Fibroblast of the aortic adventitia (primary cell): ENCODE measurements at regions not wholly inside any gene's neighbourhood (a gene's known extent, or its start where the extent isn't known, plus 50 kb on each side); places are given as distances from the start of the nearest gene placed in this dataset.

ENCODE experiments used
- DNase-seq: peaks from one replicate; pipeline ENCODE4 v3.0.0-alpha.2; 2010; ENCODE audit warnings: low read depth
- H3K4me3 ChIP-seq: 2 replicates; pipeline ENCODE4 v1.5.1; 2011; ENCODE audit warnings: low read depth, mild to moderate bottlenecking, control low read depth, low read length, moderate library complexity
- CTCF ChIP-seq: IDR thresholded peaks from 2 replicates; pipeline ENCODE4 v1.5.1; 2011; ENCODE audit warnings: mild to moderate bottlenecking, low read length, control low read depth, inconsistent platforms; ENCODE audit not compliant: insufficient read depth

DNA sequence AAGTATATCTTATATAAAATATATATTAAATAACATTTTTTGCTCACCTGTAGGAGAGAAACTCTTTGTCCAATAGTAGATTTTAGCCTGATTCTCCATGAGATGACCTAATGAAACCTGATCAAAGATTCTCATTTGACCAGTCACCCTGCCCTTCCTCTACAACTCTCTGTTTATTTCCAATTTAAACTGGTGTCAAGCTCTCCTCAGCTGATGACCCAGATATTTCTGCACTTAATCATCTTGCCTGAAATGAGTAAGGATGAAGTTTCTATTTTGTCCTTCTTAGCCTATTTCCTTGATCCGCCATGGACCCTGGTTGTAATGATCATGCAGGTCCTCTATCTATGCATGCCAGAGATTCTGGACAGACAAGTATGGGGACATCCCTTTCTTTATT is 179.3 kb upstream of the FGF10 start:
- TF ChIP-seq CTCF = no peak
- no peak for DNase-seq
- H3K4me3 ChIP-seq = no peak overlapping the region

- DNase-seq = peak; percentile 10
- H3K4me3 ChIP-seq = no peak overlapping the region
- TF ChIP-seq CTCF = no peak
Observed at GRCh38 chr5:44565902-44566301, 176.7 kb upstream of the FGF10 start.

- H3K4me3 ChIP-seq = no peak overlapping the region
- TF ChIP-seq CTCF = no peak
- DNase-seq = no peak
Observed at GRCh38 chr5:44565360-44565759, 176.1 kb upstream of the FGF10 start.

DNA sequence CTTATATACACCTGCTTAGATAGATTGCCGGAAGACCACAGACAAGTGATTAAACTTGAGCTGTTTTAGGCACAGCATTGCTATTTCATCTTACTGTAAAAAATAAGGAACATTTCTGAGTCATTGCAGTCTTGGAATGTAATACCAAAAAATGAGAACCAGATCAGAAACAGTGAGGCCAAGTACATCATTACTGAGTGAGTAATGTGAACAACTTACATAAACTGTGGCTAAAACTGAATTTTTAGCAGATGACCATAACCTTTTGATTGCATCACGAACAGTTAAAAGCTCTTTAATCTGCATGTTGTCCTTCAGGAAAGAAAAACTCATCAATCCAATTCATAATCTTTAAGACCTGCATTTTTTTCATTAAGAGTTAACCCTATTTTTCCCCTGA is 157.1 kb upstream of the FGF10 start:
- TF ChIP-seq CTCF = no peak
- peak; percentile 89 for DNase-seq
- H3K4me3 ChIP-seq = no peak overlapping the region

DNA sequence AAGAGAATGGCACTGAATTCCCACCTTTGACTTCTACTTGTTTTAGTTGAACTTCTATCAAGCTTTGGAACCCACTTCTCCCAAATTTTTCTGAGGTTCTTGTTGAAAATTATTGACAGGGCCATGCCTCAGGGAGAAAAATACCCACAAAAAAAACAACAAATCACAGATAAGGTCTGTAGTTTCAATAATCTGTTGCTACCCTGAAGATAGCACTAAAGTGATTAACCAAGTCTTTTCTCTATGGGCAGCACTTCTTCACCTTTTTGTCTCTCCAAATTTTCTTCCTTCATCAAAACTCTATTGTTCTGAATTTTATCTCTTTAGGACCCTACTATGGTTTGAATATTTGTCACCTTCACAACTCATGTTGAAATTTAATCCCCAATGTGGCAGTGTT is 154.3 kb upstream of the FGF10 start:
- no peak overlapping the region for H3K4me3 ChIP-seq
- no peak for DNase-seq
- TF ChIP-seq CTCF = no peak

DNA sequence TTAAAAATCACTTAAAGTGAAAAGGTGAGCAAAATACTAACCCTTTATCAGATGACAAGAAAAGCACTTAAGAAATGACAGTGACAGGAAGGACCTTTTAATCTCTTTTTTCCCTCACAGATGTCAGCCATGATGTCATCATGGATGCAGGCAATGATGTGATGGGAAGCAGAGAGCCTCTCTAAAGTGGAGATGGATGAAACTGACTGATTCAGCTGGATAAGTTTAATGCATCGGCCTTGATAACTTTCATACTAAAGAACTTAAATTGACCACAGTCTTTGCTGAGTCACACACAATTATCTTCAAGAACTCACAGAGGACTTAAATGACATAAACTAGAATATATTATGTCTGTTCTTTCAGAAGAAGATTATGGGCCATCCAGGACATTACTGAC is 153.2 kb upstream of the FGF10 start:
- no peak overlapping the region for H3K4me3 ChIP-seq
- TF ChIP-seq CTCF = no peak
- DNase-seq = peak; percentile 24

GRCh38 chr5:44539602-44539919 is 150.3 kb upstream of the FGF10 start:
- no peak for TF ChIP-seq CTCF
- no peak for DNase-seq
- no peak overlapping the region for H3K4me3 ChIP-seq
